PFSK-1 (cell line): ENCODE measurements at regions not wholly inside any gene's neighbourhood (a gene's known extent, or its start where the extent isn't known, plus 50 kb on each side); places are given as distances from the start of the nearest gene placed in this dataset.

Experiments used
- FOXP2 ChIP-seq: optimal IDR thresholded peaks from 2 replicates; pipeline ENCODE3; 2011; ENCODE audit warnings: borderline replicate concordance, control low read depth, inconsistent platforms; ENCODE audit not compliant: insufficient read depth; ENCODE audit errors: extremely low read length, extremely low read depth
- POLR2AphosphoS5 ChIP-seq: IDR thresholded peaks from 2 replicates; pipeline ENCODE4 v1.6.1; 2012; ENCODE audit warnings: low read depth, mild to moderate bottlenecking, control low read depth, low read length, moderate library complexity
- SIN3A ChIP-seq: IDR thresholded peaks from 2 replicates; pipeline ENCODE4 v1.6.1; 2012; ENCODE audit warnings: mild to moderate bottlenecking, low read length, moderate library complexity, borderline replicate concordance; ENCODE audit not compliant: insufficient read depth
- TAF1 ChIP-seq: IDR thresholded peaks from 2 replicates; pipeline ENCODE4 v1.6.1; 2012; ENCODE audit warnings: low read length, control low read depth, borderline replicate concordance; ENCODE audit not compliant: insufficient read depth
- TF ChIP-seq, protein P1 (sequence below), 2 experiments: IDR thresholded peaks; 2 replicates each; pipeline versions ENCODE4 v1.6.1 to v1.8.0; 2011 to 2012; ENCODE audit warnings: low read depth in 2 of 2, low read length in 2 of 2, control low read depth in 1 of 2, inconsistent platforms in 1 of 2, mild to moderate bottlenecking in 1 of 2, moderate library complexity in 1 of 2; ENCODE audit not compliant: insufficient read depth in 1 of 2

DNA sequence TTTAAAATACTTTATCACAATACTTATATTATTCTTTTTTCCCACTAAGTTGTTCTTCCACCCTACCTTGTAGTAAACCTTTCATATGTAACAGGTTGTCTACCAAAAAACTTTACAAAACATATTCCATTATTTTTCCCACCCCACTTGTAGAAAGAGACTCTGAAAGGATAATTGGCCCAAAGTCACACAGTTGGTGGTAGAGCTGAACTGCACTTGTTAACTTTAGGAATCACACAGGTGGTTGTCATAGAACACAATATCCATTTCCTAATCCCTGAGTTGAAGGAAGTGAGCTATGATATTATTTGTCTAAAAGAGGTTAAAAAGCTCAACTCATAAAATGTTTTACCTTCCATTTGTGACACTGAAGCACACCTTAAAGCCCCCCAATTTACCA lies 188.8 kb upstream of the FOXP2 start:
- TF ChIP-seq, protein P1, sequence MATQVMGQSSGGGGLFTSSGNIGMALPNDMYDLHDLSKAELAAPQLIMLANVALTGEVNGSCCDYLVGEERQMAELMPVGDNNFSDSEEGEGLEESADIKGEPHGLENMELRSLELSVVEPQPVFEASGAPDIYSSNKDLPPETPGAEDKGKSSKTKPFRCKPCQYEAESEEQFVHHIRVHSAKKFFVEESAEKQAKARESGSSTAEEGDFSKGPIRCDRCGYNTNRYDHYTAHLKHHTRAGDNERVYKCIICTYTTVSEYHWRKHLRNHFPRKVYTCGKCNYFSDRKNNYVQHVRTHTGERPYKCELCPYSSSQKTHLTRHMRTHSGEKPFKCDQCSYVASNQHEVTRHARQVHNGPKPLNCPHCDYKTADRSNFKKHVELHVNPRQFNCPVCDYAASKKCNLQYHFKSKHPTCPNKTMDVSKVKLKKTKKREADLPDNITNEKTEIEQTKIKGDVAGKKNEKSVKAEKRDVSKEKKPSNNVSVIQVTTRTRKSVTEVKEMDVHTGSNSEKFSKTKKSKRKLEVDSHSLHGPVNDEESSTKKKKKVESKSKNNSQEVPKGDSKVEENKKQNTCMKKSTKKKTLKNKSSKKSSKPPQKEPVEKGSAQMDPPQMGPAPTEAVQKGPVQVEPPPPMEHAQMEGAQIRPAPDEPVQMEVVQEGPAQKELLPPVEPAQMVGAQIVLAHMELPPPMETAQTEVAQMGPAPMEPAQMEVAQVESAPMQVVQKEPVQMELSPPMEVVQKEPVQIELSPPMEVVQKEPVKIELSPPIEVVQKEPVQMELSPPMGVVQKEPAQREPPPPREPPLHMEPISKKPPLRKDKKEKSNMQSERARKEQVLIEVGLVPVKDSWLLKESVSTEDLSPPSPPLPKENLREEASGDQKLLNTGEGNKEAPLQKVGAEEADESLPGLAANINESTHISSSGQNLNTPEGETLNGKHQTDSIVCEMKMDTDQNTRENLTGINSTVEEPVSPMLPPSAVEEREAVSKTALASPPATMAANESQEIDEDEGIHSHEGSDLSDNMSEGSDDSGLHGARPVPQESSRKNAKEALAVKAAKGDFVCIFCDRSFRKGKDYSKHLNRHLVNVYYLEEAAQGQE (IDR thresholded peaks at IDR 0.05; ENCODE audit: insufficient read depth in 1 of 2, low read depth in 2 of 2, low read length in 2 of 2), result no peak
- TF ChIP-seq TAF1 (no peak), POLR2AphosphoS5 (no peak), SIN3A (no peak)

DNA sequence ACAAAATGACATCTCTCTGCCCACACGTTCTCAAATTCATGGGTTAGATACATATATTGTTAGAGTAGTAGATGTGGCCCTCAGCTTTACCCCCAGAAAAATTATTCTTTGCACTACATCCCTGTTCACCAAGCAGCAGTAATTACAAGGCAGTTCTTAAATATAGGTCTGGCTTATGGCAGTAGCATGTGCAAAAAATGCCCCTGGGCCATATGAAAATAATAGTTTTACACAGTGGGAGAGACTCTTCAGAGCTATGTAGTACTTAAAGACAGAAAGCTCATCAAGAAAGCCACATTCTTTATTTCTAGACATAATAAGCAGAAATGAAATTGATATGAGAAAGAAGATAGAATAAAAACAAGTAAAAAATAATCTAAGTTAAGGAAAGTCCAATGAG lies 196.3 kb upstream of the FOXP2 start:
- TF ChIP-seq, protein P1 (IDR thresholded peaks at IDR 0.05; ENCODE audit: insufficient read depth in 1 of 2, low read depth in 2 of 2, low read length in 2 of 2), result no peak
- TF ChIP-seq TAF1, result no peak
- no peak for TF ChIP-seq FOXP2
- no peak for TF ChIP-seq POLR2AphosphoS5
- no peak for TF ChIP-seq SIN3A

DNA sequence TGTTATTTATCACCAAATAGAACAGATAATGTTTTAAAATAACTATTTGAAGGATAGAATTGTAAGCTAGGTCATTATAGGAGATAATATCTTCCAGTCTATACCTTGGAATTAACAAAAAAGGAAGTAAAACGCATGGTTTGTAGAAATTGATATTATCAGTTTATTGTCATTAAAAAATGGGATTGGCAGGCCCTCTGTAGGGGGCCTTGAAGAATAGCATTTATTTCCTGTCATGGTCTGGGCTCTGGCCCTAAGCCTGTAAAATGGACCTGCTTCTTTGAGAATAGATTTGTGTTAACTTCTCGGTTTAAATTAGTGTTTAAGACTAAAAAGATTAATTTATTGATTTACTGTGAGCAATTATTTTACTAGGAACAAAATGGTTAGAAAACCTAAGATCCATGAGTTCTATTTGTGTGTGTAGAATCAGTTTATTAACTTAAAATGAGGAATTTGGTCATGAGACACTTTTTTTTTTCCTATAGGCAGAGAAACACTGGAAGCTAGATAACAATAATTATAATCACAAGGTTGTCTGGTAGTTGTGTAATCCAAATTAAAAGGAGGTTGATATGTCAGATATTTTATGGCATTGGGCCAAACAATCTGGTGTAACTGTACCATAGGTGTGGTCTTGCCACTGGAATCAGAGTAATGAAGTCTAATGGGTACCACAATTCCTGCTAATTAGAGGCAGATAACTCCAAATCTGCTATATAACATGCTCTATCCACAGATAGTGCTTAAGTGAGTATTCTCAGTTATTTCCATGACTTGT lies 197.4 kb upstream of the FOXP2 start:
- TF ChIP-seq TAF1 (no peak), POLR2AphosphoS5 (no peak), SIN3A (no peak), FOXP2 (no peak)
- TF ChIP-seq, protein P1 (IDR thresholded peaks at IDR 0.05; ENCODE audit: insufficient read depth in 1 of 2, low read depth in 2 of 2, low read length in 2 of 2), result no peak

DNA sequence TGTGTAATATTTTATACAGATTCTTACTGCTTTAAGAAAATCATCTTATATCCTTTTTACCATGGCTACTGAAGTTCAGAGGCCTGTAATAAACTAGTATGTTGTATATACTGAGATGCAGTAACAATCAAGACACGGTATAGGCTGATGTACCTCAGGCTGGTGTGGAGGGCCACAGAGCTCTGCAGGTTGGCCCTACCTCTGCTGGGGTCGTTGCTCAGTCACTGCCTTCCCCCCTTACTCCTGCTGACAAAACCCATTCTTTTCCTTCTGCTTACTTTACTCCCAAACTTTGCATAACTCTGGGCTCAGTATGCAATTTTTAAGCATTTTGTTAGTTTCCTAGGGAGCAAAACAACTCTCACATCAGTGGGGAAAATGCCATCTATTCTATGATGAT lies 200.1 kb upstream of the FOXP2 start:
- TF ChIP-seq, protein P1 (IDR thresholded peaks at IDR 0.05; ENCODE audit: insufficient read depth in 1 of 2, low read depth in 2 of 2, low read length in 2 of 2), result no peak
- no peak for TF ChIP-seq TAF1
